GM19468 (cell line): ENCODE measurements at regions not wholly inside any gene's neighbourhood (a gene's known extent, or its start where the extent isn't known, plus 50 kb on each side); places are given as distances from the start of the nearest gene placed in this dataset.

Experiments
- ATAC-seq: cut with Tn5 transposase; IDR thresholded peaks from one replicate; pipeline ENCODE4 v1.9.1; 2021; ENCODE audit warnings: mild to moderate bottlenecking, moderate library complexity, moderate number of reproducible peaks; ENCODE audit not compliant: unreplicated experiment; ENCODE audit errors: extremely low read depth

DNA sequence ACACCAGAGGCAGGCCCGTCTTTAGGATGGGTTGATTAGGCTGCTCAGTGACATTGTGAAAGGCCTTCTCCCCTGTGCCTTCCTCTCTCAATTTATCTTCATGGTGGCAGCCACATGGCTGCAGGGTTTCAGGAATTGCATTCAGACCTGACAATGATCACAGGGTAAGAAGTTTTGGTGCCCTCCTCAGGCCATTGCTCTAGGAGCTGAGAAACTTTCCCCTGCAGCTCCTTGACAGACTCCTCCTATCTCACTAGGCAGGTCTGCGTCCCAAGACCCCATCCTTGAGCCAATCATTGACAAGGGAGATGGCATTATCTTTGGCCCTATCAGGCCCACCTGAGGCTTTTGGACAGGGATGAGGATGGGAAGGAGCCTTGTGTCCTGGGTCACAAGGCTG lies 57.4 kb upstream of the ANO4 start:
- ATAC-seq: no peak

- no peak for ATAC-seq
Observed at GRCh38 chr12:100738086-100738485, 56.5 kb upstream of the ANO4 start.

- ATAC-seq: no peak
Observed at GRCh38 chr12:100741084-100741711, 53.4 kb upstream of the ANO4 start.

- no peak for ATAC-seq
Observed at GRCh38 chr12:100743060-100743459, 51.5 kb upstream of the ANO4 start.
